CMK (cell line): ENCODE measurements at regions not wholly inside any gene's neighbourhood (a gene's known extent, or its start where the extent isn't known, plus 50 kb on each side); places are given as distances from the start of the nearest gene placed in this dataset.
"Not testable (repeated sequence)": the region's sequence is repeated elsewhere in the genome, so short reads cannot be mapped to it uniquely, and the experiment has no call there.

Experiments
- DNase-seq: peaks from one replicate; pipeline ENCODE4 v3.0.0-alpha.2; 2010; ENCODE audit warnings: low read depth

- no peak for DNase-seq
Measured at GRCh38 chr18:79596446-79597175, 83.0 kb upstream of the CTDP1 start.

GRCh38 chr18:79597176-79597830, 82.3 kb upstream of the CTDP1 start:
- no peak for DNase-seq

GRCh38 chr18:79597831-79598632, 81.6 kb upstream of the CTDP1 start:
- DNase-seq, result no peak

DNA sequence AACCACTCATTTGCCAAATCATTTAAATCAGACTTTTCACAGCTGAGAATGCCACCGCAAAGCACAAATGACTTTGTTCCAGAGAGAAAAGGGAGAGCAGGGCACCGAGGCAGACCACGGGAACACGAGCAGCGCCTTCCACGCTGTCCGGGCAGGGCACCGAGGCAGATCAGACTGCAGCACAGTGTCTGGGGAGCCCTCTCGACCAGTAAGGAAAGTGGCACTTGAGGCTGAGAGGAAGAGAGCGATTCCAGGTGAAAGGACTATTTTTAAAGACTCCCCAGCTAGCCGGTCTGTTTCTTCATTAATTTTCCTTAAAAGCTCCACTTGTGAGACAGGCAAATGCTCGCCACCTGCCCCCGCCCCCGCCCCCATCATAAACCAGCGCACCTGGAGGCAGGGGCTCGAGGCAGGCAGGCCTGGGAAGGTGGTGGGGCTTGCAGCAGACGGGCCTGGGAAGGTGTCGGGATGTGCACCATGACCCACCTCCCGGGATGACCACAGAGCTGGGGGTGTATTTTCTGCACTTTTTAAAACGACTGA, 80.9 kb upstream of the CTDP1 start:
- no peak for DNase-seq

GRCh38 chr18:79599441-79599931, 80.1 kb upstream of the CTDP1 start:
- no peak for DNase-seq

DNA sequence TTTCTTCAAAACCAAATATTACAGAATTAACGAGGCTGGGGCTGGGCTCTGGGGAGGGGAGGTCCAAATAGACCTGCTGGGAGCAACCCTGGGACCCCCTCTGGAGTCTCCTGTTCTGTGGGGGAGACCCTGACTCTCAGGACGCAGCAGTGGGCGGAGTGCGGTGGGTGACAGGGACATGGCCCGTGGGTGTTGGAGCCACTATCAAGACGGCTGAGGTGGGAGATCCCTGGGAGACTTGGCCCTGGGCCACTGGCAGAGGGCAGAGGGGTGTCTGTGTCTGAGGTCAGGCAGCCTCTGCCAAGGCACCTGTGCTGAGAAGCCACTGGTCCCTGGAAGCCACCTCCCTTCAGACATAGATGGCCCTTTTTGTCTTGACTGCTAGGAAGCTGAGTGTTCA, 79.5 kb upstream of the CTDP1 start:
- no peak for DNase-seq

DNA sequence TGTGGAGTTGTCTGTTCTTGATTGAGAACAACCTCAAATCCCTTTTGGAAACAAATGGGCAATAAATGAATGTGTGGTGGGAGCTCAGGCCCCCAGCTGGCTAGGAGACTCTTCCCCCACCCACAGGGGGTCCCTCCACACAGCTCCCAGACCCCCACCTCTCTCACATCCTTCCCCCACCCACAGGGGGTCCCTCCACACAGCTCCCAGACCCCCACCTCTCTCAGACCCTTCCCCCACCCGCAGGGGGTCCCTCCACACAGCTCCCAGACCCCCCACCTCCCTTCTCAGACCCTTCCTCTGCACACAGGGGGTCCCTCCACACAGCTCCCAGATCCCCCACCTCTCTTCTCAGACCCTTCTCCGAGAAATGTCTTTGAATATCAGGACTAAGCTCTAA, 79.0 kb upstream of the CTDP1 start:
- no peak for DNase-seq

- peak; percentile 83 for DNase-seq
Measured at GRCh38 chr18:79601234-79601633, 78.4 kb upstream of the CTDP1 start.

DNA sequence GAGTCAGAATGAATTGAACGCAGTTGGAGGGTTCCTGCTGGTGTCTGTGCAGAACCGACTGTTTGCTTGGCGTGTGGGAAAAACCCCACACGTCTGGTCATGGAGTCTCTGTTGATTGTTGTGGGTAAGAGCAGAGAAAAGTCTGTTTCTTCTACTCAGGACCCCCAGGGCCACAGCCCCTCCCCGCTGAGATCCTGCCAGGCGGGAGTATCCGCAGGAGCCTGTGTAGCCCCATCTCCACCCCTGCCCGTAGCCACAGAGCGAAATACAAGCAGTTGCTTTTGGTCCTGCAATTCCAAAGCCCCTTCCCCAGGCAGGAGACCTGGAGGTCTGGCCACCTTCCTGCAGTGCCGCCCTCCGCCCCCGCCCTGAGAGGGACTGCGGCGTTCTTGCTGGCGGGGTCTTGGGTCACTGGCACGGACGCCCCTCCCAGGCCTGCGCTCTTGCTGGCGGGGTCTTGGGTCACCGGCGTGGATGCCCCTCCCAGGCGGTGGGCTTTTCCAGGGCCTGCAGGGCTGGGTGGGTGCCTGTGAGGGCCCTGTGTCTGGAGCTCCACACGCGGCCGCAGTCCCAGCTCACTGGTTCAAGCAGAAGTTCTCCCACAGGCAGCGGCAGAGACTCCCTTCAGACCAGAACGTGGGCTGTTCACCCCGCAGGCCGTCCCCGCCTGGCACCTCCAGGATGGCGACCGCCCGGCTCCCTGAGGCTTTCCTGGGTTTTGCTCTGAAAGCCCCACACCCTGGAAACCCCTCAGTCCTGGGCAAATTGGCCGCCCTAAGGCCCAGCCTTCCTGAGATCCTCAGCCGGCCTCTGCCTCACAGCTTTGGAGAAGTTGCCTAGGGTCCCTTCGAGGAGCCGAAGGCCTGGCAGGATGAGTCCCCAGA, 76.0 kb upstream of the CTDP1 start:
- no peak for DNase-seq

DNA sequence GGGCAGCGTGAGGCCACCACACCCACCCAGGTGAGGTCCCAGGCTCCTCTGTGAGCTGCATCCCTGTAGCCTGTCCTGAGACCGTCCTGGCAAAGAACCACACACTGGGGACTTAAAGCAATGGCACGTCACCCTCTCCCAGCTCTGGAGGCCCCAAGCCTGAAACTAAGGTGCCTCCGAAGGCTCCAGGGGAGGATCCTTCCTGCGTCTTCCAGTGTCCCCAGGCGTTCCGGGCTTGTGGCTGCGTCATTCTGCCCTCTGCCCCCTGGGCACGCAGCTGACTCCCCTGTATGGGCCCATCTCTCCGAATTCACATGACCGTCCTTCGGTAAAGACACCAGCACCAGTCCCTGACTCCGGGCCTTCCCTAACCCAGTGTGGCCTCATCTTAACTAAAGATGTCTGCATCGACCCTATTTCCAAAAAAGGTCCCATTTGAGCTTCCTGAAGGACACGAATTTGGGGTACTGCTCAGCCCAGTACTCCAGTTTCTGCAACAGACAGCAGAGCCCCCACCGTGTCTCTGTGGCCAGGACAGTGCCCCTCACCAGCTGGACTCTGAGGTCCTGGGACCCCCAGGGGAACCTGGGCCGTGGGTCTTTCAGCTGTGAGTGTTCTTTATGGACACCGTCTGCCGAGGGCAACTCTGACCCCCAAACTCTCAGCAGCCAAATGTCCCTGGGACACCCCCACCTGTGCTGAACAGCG, 75.2 kb upstream of the CTDP1 start:
- DNase-seq, result no peak

DNA sequence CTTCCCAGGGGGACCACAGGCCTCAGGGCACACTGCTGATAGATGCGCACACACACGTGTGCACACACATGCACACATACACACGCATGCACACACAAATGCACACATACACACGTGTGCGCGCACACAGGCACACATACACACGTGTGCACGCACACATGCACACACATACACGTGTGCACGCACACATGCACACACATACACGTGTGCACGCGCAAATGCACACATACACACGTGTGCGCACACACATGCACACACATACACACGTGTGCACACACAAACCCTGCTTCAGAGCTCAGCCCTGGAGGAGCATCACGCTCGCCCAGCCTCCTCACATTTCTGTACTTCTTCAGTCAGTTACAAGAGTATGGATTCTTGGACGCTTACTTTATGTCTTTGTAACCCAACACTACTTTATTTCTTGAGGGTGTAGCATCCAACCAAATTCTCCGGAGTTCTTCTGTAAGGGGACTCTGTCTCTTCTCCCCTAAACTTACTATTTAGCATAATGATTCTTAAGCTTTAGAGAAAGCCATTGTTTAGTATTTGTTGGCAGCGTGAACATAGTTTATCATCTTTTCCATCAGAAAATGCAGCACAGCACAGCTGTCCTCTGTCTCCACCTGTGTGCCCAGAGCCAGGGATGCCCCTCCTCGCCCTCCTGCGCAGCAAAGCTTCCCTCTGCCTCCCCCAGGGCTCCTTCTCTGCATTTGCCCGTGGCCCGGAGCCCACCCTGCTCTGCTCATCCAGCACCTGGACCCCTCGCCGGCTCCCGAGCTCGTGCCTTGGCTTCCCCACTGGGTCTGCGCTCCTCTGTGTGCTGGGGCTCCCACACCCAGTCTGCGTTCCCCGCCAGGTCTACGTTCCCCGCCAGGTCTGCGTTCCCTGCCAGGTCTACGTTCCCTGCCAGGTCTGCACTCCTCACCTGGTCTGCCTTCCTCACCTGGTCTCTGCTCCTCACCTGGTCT, 74.4 kb upstream of the CTDP1 start:
- no peak for DNase-seq

DNA sequence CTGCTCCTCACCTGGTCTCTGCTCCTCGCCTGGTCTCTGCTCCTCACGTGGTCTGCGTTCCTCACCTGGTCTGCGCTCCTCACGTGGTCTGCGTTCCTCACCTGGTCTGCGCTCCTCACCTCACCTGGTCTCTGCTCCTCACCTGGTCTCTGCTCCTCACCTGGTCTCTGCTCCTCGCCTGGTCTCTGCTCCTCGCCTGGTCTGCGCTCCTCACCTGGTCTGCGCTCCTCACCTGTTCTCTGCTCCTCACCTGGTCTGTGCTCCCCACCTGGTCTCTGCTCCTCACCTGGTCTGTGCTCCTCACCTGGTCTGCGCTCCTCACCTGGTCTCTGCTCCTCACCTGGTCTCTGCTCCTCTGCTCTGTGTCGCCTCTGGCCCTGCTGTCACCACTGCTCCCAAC, 73.5 kb upstream of the CTDP1 start:
- not testable (repeated sequence) for DNase-seq

DNA sequence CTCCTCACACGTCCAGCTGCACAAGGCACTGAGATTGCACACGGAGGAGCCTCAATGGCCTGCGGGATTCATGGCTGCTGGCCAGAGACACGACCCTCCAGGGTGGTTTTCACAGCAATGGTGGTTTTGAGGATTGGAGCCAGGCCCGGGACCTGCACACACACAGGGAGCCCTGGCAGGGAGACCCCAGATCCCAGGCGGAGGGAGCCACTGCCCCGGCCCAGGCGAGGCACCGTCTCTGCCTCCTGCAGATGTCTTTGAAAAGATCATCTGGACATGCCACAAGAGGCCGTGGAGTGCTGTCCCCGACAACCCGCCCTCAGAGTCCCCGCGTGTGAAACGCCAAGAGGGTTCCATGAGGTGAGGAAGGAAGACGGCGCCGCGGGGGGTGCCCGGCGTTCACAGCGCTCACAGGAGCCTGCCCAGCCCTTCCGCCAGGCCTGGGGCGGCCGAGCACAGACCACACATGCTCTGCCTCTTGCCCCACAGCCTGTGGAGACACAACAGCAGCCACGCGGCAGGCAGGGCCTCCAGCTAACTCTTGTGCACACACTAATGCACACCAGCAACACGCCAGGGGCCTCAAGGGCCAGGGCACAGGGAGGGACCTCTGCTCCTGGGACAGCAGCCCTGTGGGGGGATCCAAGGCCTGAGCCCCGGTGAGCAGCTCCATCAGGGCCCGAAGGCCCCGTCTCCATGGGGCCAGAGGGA, 72.8 kb upstream of the CTDP1 start:
- no peak for DNase-seq

DNA sequence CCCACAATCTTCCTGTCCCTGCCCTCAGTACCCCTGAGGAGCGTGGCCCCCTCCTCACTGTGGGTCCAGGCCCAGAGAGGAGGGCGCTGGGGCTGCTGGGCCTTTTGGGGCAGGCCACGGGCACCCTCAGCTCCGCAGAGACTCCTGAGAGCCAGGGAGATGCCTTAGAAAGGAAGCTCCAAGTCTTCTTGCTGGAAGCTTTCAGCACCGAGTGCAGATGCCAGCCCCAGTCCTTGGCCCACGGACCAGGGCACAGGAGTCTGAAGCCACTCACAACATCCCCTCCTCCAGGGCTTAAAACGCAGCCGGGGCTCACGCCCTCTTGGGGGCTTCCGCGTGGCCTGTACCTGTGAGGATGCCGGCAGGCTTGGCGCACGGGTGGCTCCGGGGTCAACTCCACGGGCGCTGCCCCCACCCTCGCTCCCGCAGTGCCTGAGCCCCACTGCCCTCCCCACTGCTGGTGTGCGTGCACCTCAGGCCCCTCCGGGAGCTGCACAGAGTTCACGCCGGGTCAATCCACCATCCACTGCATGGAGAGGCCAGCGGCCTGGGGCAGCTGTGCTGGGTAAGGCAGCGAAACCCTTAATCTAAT, 72.1 kb upstream of the CTDP1 start:
- DNase-seq, result no peak

DNA sequence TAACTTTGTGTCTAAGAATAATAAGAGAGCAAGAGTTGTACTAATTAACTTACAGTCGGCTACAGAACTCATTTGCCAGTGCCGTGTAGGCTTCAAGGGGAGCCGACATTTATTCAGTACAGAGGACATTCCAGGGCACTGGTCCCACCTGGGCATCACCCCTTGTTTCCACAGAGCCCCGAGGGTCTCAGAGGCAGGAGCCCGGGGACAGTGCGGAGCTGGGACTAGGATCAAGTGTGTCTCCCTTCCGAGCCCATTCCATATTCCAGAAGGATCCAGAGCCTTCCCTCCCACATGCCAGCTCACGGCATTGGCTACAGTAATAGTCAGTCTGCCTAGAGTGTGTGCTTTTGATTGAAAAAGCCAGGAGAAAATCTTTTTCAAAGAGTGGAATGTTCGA, 71.5 kb upstream of the CTDP1 start:
- no peak for DNase-seq

- DNase-seq, result no peak
Measured at GRCh38 chr18:79608535-79608934, 71.1 kb upstream of the CTDP1 start.

DNA sequence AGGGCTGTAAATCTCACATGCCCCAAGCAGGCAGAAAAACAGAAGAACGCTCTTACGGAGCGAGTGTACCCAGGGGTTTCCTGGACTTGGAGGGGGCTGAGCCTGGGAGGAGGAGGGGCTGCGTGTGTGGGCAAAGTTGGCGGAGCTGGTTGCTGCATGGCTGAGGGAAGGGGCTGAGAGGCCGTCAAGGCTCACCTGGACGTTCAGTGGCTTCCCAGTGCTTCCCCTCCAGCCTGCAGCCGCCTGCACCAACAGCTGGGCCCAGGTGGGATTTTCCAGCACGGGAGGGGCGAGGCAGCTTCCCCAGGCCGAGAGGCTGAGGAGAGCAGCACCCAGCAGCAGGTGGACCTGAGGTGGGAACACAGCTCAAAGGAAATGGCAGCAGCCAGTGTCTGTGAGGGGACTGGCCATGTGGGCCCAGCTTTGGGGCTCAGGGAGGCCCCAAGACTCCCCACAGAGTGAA, 70.6 kb upstream of the CTDP1 start:
- no peak for DNase-seq

DNA sequence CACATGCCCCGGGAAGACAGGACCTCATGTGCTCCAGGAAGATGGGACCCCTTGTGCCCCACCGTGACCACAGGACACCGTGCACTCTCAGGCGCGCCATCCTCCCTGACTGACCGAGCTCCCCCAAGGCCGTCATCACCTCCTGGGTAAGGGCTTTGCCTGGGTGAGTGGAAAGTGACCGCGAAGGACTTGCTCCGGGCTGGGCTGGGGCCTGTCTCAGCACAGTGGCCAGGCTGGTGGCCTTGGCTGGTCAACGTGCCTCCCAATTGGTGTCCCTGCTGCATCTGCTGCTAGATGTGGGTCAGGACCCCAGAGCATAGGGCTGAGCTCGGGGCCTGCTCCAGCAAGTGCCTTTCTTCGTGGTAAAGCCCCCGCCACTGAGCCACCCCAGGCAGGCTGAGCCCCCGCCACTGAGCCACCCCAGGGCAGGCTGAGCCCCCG, 69.7 kb upstream of the CTDP1 start:
- no peak for DNase-seq
